ENCODE measurements at regions not wholly inside any gene's neighbourhood (a gene's known extent, or its start where the extent isn't known, plus 50 kb on each side); places are given as distances from the start of the nearest gene placed in this dataset.

GRCh38 chr18:28574175-28574574, 397.2 kb upstream of the CDH2 start:
- TF ChIP-seq, protein P1, sequence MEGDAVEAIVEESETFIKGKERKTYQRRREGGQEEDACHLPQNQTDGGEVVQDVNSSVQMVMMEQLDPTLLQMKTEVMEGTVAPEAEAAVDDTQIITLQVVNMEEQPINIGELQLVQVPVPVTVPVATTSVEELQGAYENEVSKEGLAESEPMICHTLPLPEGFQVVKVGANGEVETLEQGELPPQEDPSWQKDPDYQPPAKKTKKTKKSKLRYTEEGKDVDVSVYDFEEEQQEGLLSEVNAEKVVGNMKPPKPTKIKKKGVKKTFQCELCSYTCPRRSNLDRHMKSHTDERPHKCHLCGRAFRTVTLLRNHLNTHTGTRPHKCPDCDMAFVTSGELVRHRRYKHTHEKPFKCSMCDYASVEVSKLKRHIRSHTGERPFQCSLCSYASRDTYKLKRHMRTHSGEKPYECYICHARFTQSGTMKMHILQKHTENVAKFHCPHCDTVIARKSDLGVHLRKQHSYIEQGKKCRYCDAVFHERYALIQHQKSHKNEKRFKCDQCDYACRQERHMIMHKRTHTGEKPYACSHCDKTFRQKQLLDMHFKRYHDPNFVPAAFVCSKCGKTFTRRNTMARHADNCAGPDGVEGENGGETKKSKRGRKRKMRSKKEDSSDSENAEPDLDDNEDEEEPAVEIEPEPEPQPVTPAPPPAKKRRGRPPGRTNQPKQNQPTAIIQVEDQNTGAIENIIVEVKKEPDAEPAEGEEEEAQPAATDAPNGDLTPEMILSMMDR (IDR thresholded peaks at IDR 0.05): no peak
- TF ChIP-seq POLR2A (IDR thresholded peaks at IDR 0.05): no peak
